ENCODE measurements at regions not wholly inside any gene's neighbourhood (a gene's known extent, or its start where the extent isn't known, plus 50 kb on each side); places are given as distances from the start of the nearest gene placed in this dataset.

GRCh38 chr7:33671531-33672262, 233.6 kb upstream of the BMPER start:
- Histone ChIP-seq H3K27ac (no peak overlapping the region), H3K4me1 (peaks cover 0 to 8% (median 4%) of the 10 kb centered on the region in 4 donors), H3K27me3 (no peaks in the 10 kb centered on the region), H3K9me3 (no peaks in the 10 kb centered on the region), H3K4me3 (no peak overlapping the region), H3K36me3 (no peaks in the 10 kb centered on the region)
- WGBS, 5 donors = 51 to 60% (median 55%) methylated on average over 3 of the region's 3 CpGs
- intact Hi-C loops (cut with DNase I; ENCODE audit: low total_unique reads) = no loop called here
- no peak for DNase-seq
- no peak for TF ChIP-seq POLR2AphosphoS5 (IDR thresholded peaks at IDR 0.05)

DNA sequence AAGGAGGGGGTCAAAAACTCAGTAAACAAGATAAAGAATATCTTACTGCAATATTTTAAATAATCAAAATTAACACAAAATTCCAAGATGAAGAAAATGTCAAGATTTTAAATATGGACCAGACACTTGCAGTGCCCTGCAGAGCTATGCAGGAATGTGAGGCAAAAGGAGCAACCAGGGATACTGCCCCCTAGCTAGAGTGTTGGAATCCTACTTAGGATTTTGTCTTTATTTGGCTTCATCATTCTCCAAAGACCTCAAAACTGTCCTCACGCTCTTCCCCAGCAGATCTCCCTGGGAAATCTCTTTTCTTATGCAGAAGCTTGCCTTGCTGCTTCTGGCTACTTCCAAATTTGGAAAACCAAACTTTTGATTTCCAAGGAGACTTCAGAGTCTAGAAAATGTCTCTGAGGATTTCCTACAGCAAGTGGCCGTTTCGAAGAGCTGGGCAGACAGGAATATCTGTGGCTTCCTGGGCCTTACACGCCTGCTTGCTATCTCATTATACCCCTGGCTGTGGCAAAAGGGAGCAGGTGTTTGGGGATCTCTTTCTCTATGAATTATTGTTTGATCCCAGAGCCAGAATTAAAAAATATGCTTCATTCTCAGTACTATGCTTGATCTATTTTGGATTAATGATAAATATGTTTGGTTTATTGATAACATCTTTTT, 232.2 kb upstream of the BMPER start:
- Histone ChIP-seq H3K27me3 (no peaks in the 10 kb centered on the region), H3K36me3 (no peaks in the 10 kb centered on the region), H3K9me3 (no peaks in the 10 kb centered on the region), H3K4me1 (peaks cover 0 to 8% (median 4%) of the 10 kb centered on the region in 4 donors), H3K27ac (no peak overlapping the region), H3K4me3 (no peak overlapping the region)
- no peak for TF ChIP-seq CTCF (IDR thresholded peaks at IDR 0.05)
- no peak for TF ChIP-seq POLR2AphosphoS5 (IDR thresholded peaks at IDR 0.05)
- TF ChIP-seq POLR2A (IDR thresholded peaks at IDR 0.05) = no peak
- no peak for TF ChIP-seq EP300 (IDR thresholded peaks at IDR 0.05)
- intact Hi-C loops (cut with DNase I; ENCODE audit: low total_unique reads) = no loop called here
- DNase-seq = no peak
- WGBS, 5 donors = 77 to 91% (median 86%) methylated on average over 4 of the region's 4 CpGs

- H3K27ac ChIP-seq = no peak overlapping the region
- WGBS, 5 donors = 91 to 94% (median 92%) methylated on average over 4 of the region's 4 CpGs
- intact Hi-C loops (cut with DNase I; ENCODE audit: low total_unique reads) = no loop called here
- H3K4me3 ChIP-seq = no peak overlapping the region
- no peaks in the 10 kb centered on the region for H3K27me3 ChIP-seq
- H3K4me1 ChIP-seq = no peaks in the 10 kb centered on the region
- H3K9me3 ChIP-seq = peaks cover 0 to 17% (median 4%) of the 10 kb centered on the region in 4 donors
- no peak for DNase-seq
- TF ChIP-seq EP300 (IDR thresholded peaks at IDR 0.05) = no peak
- H3K36me3 ChIP-seq = no peaks in the 10 kb centered on the region
These were observed 230.4 kb upstream of the BMPER start for GRCh38 chr7:33674804-33675411.

DNA sequence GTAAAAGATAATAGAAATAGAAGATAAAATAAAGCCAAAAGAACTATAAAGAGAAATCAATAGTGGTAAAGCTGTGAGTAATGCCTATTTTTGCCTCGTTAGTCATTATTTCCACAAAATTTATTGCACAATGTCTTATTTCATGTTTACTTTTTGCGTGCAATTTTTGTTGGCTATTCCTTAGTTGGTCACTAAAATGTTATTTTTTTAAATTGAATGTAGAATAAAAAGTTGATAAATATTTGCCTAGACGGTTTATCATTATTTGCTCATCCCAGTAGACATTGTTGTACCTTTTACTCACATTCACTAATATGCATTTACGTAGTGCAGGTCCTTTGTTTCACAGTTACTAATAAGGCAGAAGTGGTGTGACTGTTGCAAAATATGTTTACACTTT, 227.8 kb upstream of the BMPER start:
- TF ChIP-seq POLR2A (IDR thresholded peaks at IDR 0.05) (no peak), CTCF (IDR thresholded peaks at IDR 0.05) (no peak), EP300 (IDR thresholded peaks at IDR 0.05) (no peak), POLR2AphosphoS5 (IDR thresholded peaks at IDR 0.05) (no peak)
- intact Hi-C loops (cut with DNase I; ENCODE audit: low total_unique reads) = no loop called here
- no peak for DNase-seq
- Histone ChIP-seq H3K27me3 (no peaks in the 10 kb centered on the region), H3K36me3 (no peaks in the 10 kb centered on the region), H3K4me3 (no peak overlapping the region), H3K27ac (no peak overlapping the region), H3K4me1 (no peaks in the 10 kb centered on the region), H3K9me3 (peaks cover 0 to 23% (median 6%) of the 10 kb centered on the region in 4 donors)
- 75 to 88% (median 84%) methylated on average over 4 of the region's 4 CpGs for WGBS, 5 donors

- 89 to 98% (median 93%) methylated on average over 2 of the region's 2 CpGs for WGBS, 5 donors
- no peak overlapping the region for H3K4me3 ChIP-seq
- DNase-seq = no peak
These were observed 226.6 kb upstream of the BMPER start for GRCh38 chr7:33678569-33679335.

More at GRCh38 chr7:33678569-33679335, 226.6 kb upstream of the BMPER start:
- no peaks in the 10 kb centered on the region for H3K36me3 ChIP-seq
- peaks cover 0 to 23% (median 6%) of the 10 kb centered on the region in 4 donors for H3K9me3 ChIP-seq
- intact Hi-C loops (cut with DNase I; ENCODE audit: low total_unique reads) = no loop called here
- no peaks in the 10 kb centered on the region for H3K4me1 ChIP-seq
- TF ChIP-seq POLR2AphosphoS5 (IDR thresholded peaks at IDR 0.05) (no peak), POLR2A (IDR thresholded peaks at IDR 0.05) (no peak)
- no peaks in the 10 kb centered on the region for H3K27me3 ChIP-seq
- no peak overlapping the region for H3K27ac ChIP-seq

Measured in stomach (tissue), 8 donors.